ENCODE measurements at regions not wholly inside any gene's neighbourhood (a gene's known extent, or its start where the extent isn't known, plus 50 kb on each side); places are given as distances from the start of the nearest gene placed in this dataset.

DNA sequence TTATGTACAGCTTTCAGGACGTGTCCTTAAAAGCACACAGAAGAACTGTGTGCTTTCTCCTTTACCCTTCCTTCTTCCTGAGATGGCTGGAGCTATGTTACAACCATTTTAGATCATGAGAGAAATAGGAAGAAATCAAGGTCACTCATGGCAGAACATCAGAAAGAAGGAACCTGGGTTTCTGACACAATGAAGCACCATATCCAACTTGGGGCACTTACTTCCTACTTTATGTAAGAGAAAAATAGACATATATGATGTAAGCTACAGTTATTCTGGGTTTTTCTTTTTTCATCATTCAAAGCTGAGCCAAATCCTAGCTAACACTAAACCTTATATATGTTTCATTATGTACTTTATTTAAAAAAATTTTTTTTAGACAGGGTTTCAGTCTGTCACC, 79.5 kb downstream of the FAM161A start:
- H3K36me3 ChIP-seq, result no peaks in the 10 kb centered on the region
- H3K4me3 ChIP-seq, result no peak overlapping the region
- H3K27me3 ChIP-seq, result no peaks in the 10 kb centered on the region
- no peak for DNase-seq
- H3K9me3 ChIP-seq, result no peaks in the 10 kb centered on the region

DNA sequence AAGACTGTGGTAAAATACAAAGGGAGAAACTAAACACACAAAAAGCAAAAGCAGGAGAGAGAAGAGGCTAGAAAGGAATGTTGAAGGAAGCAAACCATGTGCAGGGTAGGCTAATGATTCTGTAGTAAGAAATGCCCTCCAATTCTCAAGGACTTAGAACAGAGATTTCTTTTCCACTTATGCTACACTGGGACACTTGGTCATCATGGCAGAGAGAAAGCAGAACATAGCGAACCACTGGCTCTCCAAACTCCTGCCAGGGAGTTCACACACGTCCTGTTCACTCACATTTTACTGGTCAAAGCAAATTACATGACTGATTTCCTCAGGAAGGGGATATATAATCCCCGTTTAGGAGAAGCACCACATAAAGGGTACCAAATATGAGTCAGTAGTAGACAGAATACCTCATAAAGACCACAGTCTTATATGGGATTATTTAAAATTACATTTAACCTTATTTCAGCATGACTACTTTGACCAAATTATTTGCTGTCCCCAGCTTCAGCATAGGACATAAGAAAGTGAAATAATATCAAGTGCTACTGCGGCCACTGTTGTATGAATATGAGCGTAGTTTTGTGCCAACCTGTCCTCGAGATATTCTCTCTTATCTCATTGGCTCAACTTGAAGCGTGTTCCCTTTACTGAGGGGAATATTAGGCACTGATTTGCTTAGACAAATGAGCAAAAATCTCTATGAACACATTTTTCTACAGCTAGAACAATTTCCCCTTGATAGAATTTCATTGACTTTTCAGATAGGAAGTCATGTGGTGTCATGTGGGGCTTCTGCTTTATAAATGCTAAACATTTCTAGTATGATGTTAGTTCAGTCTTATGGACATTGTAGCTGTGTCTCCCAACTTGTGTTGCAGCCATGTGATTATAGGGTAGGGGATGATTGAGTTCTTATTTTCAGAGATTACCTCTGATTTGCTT, 81.7 kb downstream of the FAM161A start:
- DNase-seq, result no peak
- no peaks in the 10 kb centered on the region for H3K36me3 ChIP-seq
- H3K4me3 ChIP-seq, result no peak overlapping the region
- H3K9me3 ChIP-seq, result no peaks in the 10 kb centered on the region
- no peaks in the 10 kb centered on the region for H3K27me3 ChIP-seq

DNA sequence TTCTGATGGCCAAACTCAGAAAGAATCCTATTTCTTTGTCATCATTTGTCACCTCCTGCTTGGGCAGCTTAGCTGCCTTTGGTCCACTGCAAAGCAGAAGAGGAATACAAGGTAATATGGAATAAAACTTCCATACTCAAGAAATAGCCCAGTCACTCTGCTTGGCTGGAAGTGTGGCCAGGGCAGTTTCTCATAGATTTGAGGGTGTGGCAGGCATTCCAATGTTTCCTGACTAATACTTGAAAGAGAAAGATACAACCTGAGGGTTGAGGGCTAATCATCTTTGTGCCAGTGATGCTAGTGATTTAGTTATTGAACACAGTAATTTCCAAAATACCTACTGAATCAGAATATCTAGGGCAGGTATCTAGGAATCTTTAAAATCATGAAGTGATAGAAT, 83.1 kb downstream of the FAM161A start:
- Histone ChIP-seq H3K9me3 (no peaks in the 10 kb centered on the region), H3K36me3 (no peaks in the 10 kb centered on the region), H3K4me3 (no peak overlapping the region), H3K27me3 (no peaks in the 10 kb centered on the region)
- DNase-seq, result peak; percentile 55

DNA sequence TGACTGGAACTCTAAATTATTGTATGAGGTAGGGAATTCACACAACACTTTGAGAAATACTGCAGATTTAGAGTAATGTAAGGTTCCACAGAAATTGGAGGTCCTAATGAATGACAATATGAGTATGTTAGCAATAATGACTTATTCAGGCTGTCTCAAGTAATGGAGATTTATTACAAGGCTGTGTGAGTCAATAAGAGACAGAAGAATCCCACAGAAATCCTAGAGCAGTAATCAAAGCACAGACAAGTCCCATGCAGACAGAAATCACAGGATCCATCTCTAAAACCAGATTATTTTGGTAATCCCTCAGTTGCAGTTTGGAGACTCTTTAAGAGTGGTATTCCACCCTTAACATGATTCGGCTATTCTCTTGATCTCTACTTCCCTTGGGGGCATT, 83.6 kb downstream of the FAM161A start:
- H3K36me3 ChIP-seq, result no peaks in the 10 kb centered on the region
- no peak overlapping the region for H3K4me3 ChIP-seq
- no peaks in the 10 kb centered on the region for H3K27me3 ChIP-seq
- DNase-seq, result no peak
- no peaks in the 10 kb centered on the region for H3K9me3 ChIP-seq

DNA sequence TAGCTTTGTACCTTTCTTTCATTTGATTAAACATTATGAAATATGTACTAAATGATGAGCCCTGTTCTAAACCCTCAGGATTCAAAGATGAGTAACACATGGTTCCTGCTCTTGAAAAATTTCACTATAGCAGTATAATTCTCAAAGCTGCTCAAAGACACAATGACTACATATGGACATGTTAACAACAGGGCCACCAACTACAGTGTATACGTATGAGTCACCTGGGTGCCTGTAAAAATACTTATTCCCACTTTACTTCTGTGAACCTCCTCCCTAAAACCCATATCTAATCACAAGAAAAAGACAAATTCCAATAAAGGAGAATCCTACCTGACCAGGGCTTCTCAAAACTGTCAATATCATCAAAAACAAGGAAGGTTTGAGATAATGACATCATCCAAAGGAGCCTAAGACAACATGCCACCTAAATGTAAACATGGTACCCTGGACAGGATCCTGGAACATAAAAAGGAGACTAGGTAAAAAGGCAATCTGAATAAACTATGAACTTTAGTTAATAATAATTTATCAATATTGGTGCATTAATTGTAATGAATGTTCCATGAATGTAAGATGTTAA, 84.7 kb downstream of the FAM161A start:
- Histone ChIP-seq H3K4me3 (no peak overlapping the region), H3K27me3 (no peaks in the 10 kb centered on the region), H3K36me3 (no peaks in the 10 kb centered on the region), H3K9me3 (no peaks in the 10 kb centered on the region; the same call in 1 of the 2 replicates)
- DNase-seq, result no peak

DNA sequence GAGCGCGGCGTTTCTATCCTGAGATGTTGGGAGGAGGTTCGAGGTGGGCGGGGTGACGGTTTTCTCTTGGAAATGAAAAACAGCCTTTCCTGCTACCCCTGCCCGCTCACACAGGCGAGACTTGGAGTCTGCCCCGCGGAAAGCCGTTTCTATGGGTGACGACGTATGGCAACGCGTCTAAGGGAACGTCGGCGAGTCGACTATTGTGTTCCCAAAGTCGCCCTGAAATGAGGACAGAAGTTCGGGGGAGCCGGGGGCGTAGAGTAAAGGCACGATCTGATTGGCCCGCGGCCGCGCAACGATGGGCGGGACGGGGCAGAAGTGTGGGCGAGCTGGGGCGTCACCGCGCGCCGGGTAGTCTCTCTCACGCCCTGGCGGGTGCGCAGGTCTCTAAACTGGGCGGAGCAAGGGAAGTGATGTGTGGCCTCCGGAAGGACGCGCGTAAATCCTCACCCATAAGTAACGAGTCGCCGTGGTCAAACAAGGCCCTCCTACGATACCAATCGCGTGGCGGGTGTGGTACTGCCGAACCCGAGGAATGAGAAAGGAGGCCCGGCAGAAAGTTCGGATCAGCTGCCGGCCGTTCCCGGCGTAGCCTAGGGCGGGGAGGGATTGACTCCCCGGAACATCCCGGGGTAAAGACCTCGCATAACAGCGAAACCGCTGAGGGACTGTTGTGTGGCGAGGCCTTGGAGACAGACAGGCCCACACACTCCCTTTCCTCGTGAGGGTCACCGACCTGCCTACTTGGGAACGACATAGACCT, 89.6 kb downstream of the FAM161A start:
- no peaks in the 10 kb centered on the region for H3K36me3 ChIP-seq
- peak; percentile 98 for DNase-seq
- H3K9me3 ChIP-seq, result no peaks in the 10 kb centered on the region; the same call in 1 of the 2 replicates
- no peaks in the 10 kb centered on the region for H3K27me3 ChIP-seq
- H3K4me3 ChIP-seq, result peak overlapping the region; percentile 70

DNA sequence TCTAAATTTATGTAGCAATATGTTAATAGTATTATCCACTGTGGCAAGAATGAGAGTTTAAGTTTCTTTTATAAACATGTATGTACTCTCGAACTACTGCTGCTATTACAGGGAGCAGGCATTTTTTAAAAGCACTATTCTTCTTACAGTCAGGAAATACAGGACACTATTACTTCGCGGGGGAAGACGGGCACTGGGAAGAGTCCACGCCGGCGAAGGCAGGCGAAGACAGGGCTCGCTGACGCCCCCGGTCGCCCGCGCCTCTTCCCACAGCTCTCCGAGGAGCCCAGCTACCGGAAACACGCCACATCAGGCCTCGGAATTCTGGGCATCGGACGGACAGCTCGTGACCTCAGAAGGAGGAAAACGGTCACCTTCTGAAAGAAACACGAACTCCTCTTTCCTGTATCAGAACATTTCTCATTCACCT, 90.2 kb downstream of the FAM161A start:
- H3K36me3 ChIP-seq, result no peaks in the 10 kb centered on the region
- H3K27me3 ChIP-seq, result no peaks in the 10 kb centered on the region
- H3K4me3 ChIP-seq, result peak overlapping the region; percentile 70
- no peaks in the 10 kb centered on the region; the same call in 1 of the 2 replicates for H3K9me3 ChIP-seq
- peak; percentile 82 for DNase-seq

DNA sequence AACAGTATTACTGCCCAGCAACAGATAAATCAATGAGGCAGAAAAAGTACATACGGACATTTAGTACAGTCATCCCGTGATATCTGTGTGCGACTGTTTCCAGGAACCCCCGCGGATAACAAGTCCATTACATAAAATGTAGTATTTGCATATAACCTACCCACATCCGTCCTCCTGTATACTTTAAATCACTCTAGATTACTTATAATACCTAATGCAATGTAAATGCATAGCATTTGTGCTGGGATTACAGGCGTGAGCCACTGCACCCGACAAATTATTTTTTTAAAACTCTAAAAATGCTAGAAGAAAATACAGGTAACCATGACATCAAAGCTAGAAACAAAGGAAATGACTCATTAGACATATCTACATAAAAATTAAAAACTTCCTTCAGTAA, 91.6 kb downstream of the FAM161A start:
- Histone ChIP-seq H3K9me3 (no peaks in the 10 kb centered on the region; the same call in 1 of the 2 replicates), H3K36me3 (no peaks in the 10 kb centered on the region), H3K4me3 (no peak overlapping the region), H3K27me3 (no peaks in the 10 kb centered on the region)
- DNase-seq, result no peak

DNA sequence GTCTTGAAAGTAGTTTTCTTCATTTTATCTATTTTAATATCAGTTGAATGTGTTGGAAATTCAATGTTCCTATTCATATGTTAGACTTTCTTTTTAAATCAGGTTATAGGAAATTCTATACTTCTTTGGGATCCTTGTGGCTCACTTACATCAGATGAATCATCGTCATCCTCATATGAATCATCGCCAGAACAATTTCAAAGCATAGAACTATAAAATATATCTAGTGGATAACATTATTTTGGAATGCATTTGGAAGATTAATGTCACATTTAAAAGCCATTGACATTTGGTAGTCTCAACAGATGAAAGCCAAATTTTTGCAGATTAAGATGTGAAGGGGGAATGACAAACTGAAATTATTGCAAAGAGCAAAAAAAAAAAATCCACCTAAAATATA, 94.1 kb downstream of the FAM161A start:
- no peaks in the 10 kb centered on the region for H3K36me3 ChIP-seq
- H3K4me3 ChIP-seq, result no peak overlapping the region
- DNase-seq, result no peak

DNA sequence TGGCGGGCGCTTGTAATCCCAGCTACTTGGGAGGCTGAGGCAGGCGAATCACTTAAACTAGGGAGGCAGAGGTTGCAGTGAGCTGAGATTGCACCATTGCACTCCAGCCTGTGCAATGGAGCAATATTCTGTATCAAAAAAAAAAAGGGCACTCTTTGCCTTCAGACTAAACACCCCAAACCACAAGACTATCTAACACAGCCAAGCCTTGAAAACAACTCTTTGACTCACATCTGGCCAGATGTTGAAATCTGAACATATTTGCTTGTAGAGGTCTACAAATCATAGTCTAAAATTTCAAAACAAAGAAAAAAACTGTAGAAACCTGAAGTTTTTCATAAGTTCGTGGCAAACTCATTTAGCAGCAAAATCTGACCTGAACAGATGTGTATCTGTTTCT, 94.9 kb downstream of the FAM161A start:
- 0 out of 2 replicates have a peak, but pooled peaks cover 2% of the 10 kb centered on the region for H3K9me3 ChIP-seq
- peak; percentile 13 for DNase-seq
- no peaks in the 10 kb centered on the region for H3K27me3 ChIP-seq
- H3K36me3 ChIP-seq, result no peaks in the 10 kb centered on the region
- no peak overlapping the region for H3K4me3 ChIP-seq

More for the DNA sequence above, 94.1 kb downstream of the FAM161A start:
- Histone ChIP-seq H3K27me3 (no peaks in the 10 kb centered on the region), H3K9me3 (0 out of 2 replicates have a peak, but pooled peaks cover 2% of the 10 kb centered on the region)

DNA sequence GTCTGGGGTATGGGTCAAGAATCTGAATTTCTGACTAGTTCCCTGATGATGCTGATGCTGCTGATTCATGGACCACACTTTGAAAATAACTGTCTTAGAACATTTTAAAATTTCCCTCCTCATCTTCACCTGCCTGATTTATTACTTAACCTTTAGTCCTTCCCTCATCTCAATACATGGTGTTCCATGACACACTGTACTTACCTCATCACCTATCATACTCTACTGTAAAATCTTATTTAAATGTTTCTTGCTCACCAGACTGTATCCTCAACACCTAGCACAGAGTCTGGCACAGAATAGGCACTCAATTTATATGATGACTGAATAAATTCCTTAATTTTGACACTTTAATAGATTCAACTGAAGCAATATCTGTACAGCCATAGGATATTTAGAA, 95.7 kb downstream of the FAM161A start:
- no peaks in the 10 kb centered on the region for H3K36me3 ChIP-seq
- DNase-seq, result no peak
- 0 out of 2 replicates have a peak, but pooled peaks cover 2% of the 10 kb centered on the region for H3K9me3 ChIP-seq
- no peaks in the 10 kb centered on the region for H3K27me3 ChIP-seq
- no peak overlapping the region for H3K4me3 ChIP-seq

DNA sequence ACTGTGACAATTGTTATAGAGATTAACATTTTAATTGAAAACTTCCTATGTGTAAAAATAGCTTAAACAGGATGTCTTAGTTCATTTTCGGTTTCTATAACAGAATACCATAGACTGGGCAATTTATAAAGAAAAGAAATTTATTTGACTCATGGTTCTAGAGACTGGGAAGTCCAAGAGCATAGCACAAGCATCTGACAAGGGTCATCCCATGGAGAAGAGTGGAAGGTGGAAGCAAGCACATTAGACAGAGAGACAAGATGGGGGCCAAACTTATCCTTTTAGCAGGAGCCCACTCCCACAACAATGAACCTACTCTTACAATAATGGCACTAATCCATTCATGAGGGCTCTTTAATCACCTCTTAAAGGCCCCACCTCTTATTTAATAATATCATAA, 100.3 kb downstream of the FAM161A start:
- Histone ChIP-seq H3K9me3 (0 out of 2 replicates have a peak, but pooled peaks cover 2% of the 10 kb centered on the region), H3K27me3 (no peaks in the 10 kb centered on the region), H3K4me3 (no peak overlapping the region), H3K36me3 (no peaks in the 10 kb centered on the region)
- no peak for DNase-seq

DNA sequence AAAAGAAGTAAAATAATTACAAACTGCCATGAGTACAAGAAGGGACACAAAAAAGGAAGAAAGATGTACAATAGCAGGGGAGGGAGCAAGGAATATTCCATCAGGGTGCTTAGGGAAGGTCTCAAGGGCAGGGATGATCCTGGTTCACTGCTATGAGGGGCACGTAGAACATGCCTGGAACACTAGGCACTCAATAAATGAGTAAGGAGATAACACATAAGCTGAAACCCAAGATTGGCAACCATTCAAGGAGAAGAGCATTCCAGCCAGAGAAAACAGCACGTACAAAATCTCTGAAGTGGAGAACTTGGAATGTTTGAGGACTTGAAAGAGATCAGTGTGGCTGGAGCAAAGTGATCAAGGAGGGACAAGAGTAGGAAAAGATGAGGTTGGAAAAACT, 103.2 kb downstream of the FAM161A start:
- H3K4me3 ChIP-seq, result no peak overlapping the region
- H3K36me3 ChIP-seq, result no peaks in the 10 kb centered on the region
- no peak for DNase-seq
- H3K27me3 ChIP-seq, result no peaks in the 10 kb centered on the region
- 0 out of 2 replicates have a peak, but pooled peaks cover 2% of the 10 kb centered on the region for H3K9me3 ChIP-seq

DNA sequence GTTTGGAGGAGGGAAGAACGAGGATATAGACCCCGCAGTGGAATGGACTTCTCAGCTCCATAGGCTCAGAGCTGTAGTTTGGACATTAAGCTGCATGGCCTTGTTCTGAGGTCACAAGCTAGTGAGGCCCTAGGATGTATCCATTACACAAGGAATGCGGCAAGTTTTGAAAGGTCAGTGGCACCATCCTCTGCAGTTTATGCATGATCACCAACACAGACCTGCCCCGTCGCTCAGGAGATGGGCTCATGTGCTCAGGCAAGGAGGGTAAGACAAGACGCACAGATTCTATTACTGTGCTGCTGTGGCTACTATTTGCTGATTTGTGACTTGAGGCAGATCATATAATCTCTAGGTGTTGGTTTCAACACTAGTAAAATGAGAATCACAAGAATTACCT, 110.9 kb downstream of the FAM161A start:
- Histone ChIP-seq H3K4me3 (no peak overlapping the region), H3K27me3 (no peaks in the 10 kb centered on the region), H3K36me3 (no peaks in the 10 kb centered on the region), H3K9me3 (no peaks in the 10 kb centered on the region)
- no peak for DNase-seq

DNA sequence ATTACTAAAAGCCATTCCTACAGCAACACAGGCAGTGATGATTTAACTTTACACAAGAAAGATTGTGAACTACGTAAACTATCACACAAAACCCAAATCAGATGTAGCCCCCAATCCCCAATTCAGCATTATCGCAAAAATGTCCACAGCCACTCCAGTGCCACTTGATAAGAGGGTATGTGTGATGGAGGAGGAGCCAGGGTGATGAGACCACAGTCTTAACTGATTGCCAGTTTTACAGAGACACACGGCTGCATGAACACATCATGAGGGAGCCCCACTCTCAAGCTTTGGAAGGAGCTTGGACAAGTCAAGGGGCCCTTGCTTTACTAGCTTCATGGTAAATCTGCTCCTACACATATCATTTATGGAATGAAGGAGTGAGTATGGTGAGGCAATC, 116.0 kb downstream of the FAM161A start:
- Histone ChIP-seq H3K9me3 (no peaks in the 10 kb centered on the region), H3K36me3 (no peaks in the 10 kb centered on the region), H3K27me3 (no peaks in the 10 kb centered on the region), H3K4me3 (no peak overlapping the region)
- DNase-seq, result no peak

DNA sequence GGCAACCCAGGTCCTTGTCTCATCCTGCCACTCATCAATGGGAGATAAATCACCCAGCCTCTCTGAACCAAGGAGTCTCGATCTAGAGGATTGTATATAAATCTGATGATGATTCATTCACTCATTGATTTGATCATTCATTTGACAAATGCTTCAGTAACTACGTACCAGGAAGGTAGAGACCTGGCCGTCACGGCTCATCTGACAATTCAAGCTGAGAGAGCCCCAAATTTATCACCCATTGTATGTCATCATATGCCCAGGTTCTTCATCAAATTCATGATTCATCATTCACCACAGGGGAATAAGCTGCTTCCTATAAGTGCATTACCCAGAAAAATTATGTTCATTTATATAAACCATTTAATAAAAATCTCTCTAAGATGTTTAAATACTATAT, 116.9 kb downstream of the FAM161A start:
- H3K9me3 ChIP-seq, result no peaks in the 10 kb centered on the region
- no peak overlapping the region for H3K4me3 ChIP-seq
- no peaks in the 10 kb centered on the region for H3K36me3 ChIP-seq
- no peaks in the 10 kb centered on the region for H3K27me3 ChIP-seq
- no peak for DNase-seq

DNA sequence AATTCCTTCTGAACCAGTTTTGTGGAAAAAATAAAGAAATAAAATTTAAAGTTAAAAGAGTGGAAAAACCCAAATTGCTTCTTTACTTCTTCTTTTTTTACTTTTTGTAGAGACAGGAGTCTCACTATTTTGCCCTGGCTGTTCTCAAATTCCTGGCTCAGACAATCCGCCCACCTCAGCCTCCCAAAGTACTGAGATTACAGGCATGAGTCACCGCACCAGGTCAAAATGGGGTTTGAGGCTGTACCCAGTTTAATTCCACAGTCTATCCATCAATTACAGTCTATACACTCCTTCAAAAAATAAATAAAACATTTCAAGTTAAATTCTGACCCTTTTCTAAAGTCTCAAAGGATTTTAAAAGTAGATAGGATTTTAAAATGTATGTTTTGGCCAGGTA, 120.3 kb downstream of the FAM161A start:
- Histone ChIP-seq H3K36me3 (no peaks in the 10 kb centered on the region), H3K4me3 (no peak overlapping the region), H3K9me3 (no peaks in the 10 kb centered on the region), H3K27me3 (no peaks in the 10 kb centered on the region)
- peak; percentile 10 for DNase-seq
